ENCODE measurements at regions not wholly inside any gene's neighbourhood (a gene's known extent, or its start where the extent isn't known, plus 50 kb on each side); places are given as distances from the start of the nearest gene placed in this dataset.

DNA sequence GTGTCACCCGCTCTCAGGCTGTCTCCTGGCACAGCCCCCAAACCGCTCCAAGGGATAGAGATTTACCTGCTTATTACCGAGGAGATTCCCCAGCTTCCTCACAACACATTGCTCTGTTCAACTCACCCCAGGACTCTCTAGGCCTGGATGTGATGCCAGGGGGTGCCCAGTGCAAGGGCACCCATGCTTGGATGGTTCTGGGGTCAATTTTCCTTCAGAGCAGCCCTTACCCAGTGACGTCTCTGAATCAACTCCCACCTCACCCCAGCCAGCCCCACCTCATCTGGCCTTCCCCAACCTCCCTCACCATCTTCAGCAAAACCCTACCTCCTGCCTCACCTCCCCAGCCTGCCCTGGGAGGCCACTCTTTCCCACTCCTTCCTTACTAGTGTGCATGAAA lies 951.6 kb upstream of the ZNF722 start:
- H3K36me3 ChIP-seq (ENCODE audit: control insufficient read depth in 2 of 2, extremely low read depth in 1 of 2, insufficient read depth in 2 of 2, low read length in 2 of 2) = no peaks in the 10 kb centered on the region
- no peaks in the 10 kb centered on the region for H3K79me2 ChIP-seq (ENCODE audit: control insufficient read depth, insufficient read depth, low read length)
- POLR2A ChIA-PET = no interaction called here
- no peak overlapping the region for H3K4me2 ChIP-seq (ENCODE audit: insufficient read depth, low read length)
- H3K4me3 ChIP-seq (replicated peaks in 1 of 3; ENCODE audit: insufficient read depth in 1 of 3, low read depth in 1 of 3, low read length in 3 of 3) = no peak overlapping the region
- H3K27me3 ChIP-seq (ENCODE audit: control insufficient read depth in 2 of 2, insufficient read depth in 2 of 2, low read length in 2 of 2) = no peaks in the 10 kb centered on the region
- H2AFZ ChIP-seq (ENCODE audit: low read depth, low read length) = no peak overlapping the region
- BruUV-seq (replicated peaks) = no TSS peak
- CTCF ChIA-PET = no interaction called here
- peaks cover 6% of the 10 kb centered on the region for H3K9me3 ChIP-seq (replicated peaks; ENCODE audit: control insufficient read depth, insufficient read depth, low read length)
- no peak for TF ChIP-seq GATA2 (IDR thresholded peaks at IDR 0.05; ENCODE audit: insufficient read depth, insufficient read length, low read depth, low read length)
- H3K9ac ChIP-seq (replicated peaks; ENCODE audit: extremely low read depth, insufficient read depth, low read length) = no peak overlapping the region
- H3K9me1 ChIP-seq (replicated peaks; ENCODE audit: control insufficient read depth, extremely low read depth, insufficient read depth, low read length) = no peaks in the 10 kb centered on the region
- FAIRE-seq (no peak), DNase-seq (ENCODE audit: low read depth, low spot score) (no peak)
- H4K20me1 ChIP-seq (replicated peaks; ENCODE audit: control insufficient read depth, extremely low read depth, insufficient read depth, low read length) = no peaks in the 10 kb centered on the region
- intact Hi-C loops (cut with micrococcal nuclease) = no loop called here
- H3K4me1 ChIP-seq (ENCODE audit: control insufficient read depth, extremely low read depth, insufficient read depth, low read length) = no peaks in the 10 kb centered on the region
- dilution Hi-C loops (cut with MboI; ENCODE audit: extremely low pct_ligation_motif_present, low sequenced_read_pairs) = no loop called here
- H3K27ac ChIP-seq (ENCODE audit: insufficient read depth, low read depth, low read length) = no peak overlapping the region

DNA sequence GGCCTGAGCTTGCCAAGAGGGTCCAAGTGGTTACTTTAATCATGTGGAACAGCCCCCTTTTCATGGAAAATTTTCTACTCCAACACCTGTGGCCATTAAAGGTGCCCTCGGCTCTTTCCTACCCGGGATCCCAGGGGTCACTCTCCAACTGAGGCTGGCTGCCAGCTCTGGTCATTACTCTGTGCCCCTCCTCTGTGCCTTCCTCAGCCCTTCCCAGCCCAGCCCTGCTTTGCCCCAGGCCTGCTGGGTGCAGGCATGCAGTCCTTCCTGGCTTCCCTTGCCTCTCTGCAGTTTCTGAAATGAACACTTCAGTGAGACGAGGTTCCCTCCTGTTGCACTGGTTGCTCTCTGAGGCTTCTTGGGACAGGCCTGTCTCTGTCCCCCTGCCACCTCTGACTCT lies 951.1 kb upstream of the ZNF722 start:
- POLR2A ChIA-PET = no interaction called here
- intact Hi-C loops (cut with micrococcal nuclease) = no loop called here
- H3K9me1 ChIP-seq (replicated peaks; ENCODE audit: control insufficient read depth, extremely low read depth, insufficient read depth, low read length) = no peaks in the 10 kb centered on the region
- no peak for TF ChIP-seq MYC (IDR thresholded peaks at IDR 0.05; ENCODE audit: low read depth, low read length)
- TF ChIP-seq EZH2 (IDR thresholded peaks at IDR 0.05; ENCODE audit: borderline replicate concordance, low read depth, low read length, severe bottlenecking) = no peak
- no peak for TF ChIP-seq POLR2A (IDR thresholded peaks at IDR 0.05; ENCODE audit: low read depth, low read length)
- TF ChIP-seq FOS (IDR thresholded peaks at IDR 0.05; ENCODE audit: borderline replicate concordance, insufficient read depth, low read length) = no peak
- TF ChIP-seq POLR2AphosphoS5 (IDR thresholded peaks at IDR 0.05; ENCODE audit: insufficient read depth, low read depth, low read length) = no peak
- TF ChIP-seq JUN (IDR thresholded peaks at IDR 0.05; ENCODE audit: borderline replicate concordance, insufficient read depth, insufficient read length, low read depth) = no peak
- no peak for TF ChIP-seq GATA2 (IDR thresholded peaks at IDR 0.05; ENCODE audit: insufficient read depth, insufficient read length, low read depth, low read length)
- TF ChIP-seq, protein P1, sequence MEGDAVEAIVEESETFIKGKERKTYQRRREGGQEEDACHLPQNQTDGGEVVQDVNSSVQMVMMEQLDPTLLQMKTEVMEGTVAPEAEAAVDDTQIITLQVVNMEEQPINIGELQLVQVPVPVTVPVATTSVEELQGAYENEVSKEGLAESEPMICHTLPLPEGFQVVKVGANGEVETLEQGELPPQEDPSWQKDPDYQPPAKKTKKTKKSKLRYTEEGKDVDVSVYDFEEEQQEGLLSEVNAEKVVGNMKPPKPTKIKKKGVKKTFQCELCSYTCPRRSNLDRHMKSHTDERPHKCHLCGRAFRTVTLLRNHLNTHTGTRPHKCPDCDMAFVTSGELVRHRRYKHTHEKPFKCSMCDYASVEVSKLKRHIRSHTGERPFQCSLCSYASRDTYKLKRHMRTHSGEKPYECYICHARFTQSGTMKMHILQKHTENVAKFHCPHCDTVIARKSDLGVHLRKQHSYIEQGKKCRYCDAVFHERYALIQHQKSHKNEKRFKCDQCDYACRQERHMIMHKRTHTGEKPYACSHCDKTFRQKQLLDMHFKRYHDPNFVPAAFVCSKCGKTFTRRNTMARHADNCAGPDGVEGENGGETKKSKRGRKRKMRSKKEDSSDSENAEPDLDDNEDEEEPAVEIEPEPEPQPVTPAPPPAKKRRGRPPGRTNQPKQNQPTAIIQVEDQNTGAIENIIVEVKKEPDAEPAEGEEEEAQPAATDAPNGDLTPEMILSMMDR (IDR thresholded peaks at IDR 0.05; ENCODE audit: extremely low read depth in 1 of 2, insufficient read depth in 1 of 2, low read depth in 1 of 2, low read length in 2 of 2) = no peak
- TF ChIP-seq, protein P2, sequence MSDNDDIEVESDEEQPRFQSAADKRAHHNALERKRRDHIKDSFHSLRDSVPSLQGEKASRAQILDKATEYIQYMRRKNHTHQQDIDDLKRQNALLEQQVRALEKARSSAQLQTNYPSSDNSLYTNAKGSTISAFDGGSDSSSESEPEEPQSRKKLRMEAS (IDR thresholded peaks at IDR 0.05; ENCODE audit: insufficient read depth, insufficient read length) = no peak
- H3K4me1 ChIP-seq (ENCODE audit: control insufficient read depth, extremely low read depth, insufficient read depth, low read length) = no peaks in the 10 kb centered on the region
- no peaks in the 10 kb centered on the region for H3K36me3 ChIP-seq (ENCODE audit: control insufficient read depth in 2 of 2, extremely low read depth in 1 of 2, insufficient read depth in 2 of 2, low read length in 2 of 2)
- no peak overlapping the region for H3K4me3 ChIP-seq (replicated peaks in 1 of 3; ENCODE audit: insufficient read depth in 1 of 3, low read depth in 1 of 3, low read length in 3 of 3)
- H2AFZ ChIP-seq (ENCODE audit: low read depth, low read length) = no peak overlapping the region
- no peaks in the 10 kb centered on the region for H3K79me2 ChIP-seq (ENCODE audit: control insufficient read depth, insufficient read depth, low read length)
- H4K20me1 ChIP-seq (replicated peaks; ENCODE audit: control insufficient read depth, extremely low read depth, insufficient read depth, low read length) = no peaks in the 10 kb centered on the region
- H3K9ac ChIP-seq (replicated peaks; ENCODE audit: extremely low read depth, insufficient read depth, low read length) = no peak overlapping the region
- no peaks in the 10 kb centered on the region for H3K27me3 ChIP-seq (ENCODE audit: control insufficient read depth in 2 of 2, insufficient read depth in 2 of 2, low read length in 2 of 2)
- dilution Hi-C loops (cut with MboI; ENCODE audit: extremely low pct_ligation_motif_present, low sequenced_read_pairs) = no loop called here
- FAIRE-seq = no peak
- no peak overlapping the region for H3K4me2 ChIP-seq (ENCODE audit: insufficient read depth, low read length)
- CTCF ChIA-PET = no interaction called here
- BruUV-seq (replicated peaks) = no TSS peak
- DNase-seq (ENCODE audit: low read depth, low spot score) = no peak
- H3K9me3 ChIP-seq (replicated peaks; ENCODE audit: control insufficient read depth, insufficient read depth, low read length) = peaks cover 6% of the 10 kb centered on the region
- no peak overlapping the region for H3K27ac ChIP-seq (ENCODE audit: insufficient read depth, low read depth, low read length)

Data from endothelial cell of umbilical vein (primary cell).